ENCODE measurements at regions not wholly inside any gene's neighbourhood (a gene's known extent, or its start where the extent isn't known, plus 50 kb on each side); places are given as distances from the start of the nearest gene placed in this dataset.

- no peak for DNase-seq
Measured at GRCh38 chr17:77506371-77506991, 365.7 kb downstream of the SEC14L1 start.

GRCh38 chr17:77507111-77507885, 366.5 kb downstream of the SEC14L1 start:
- DNase-seq = no peak

- DNase-seq = no peak
Measured at GRCh38 chr17:77508047-77508715, 367.4 kb downstream of the SEC14L1 start.

- no peak for DNase-seq
Measured at GRCh38 chr17:77509089-77509488, 368.3 kb downstream of the SEC14L1 start.

- DNase-seq = no peak
Measured at GRCh38 chr17:77509599-77509998, 368.8 kb downstream of the SEC14L1 start.

- no peak for DNase-seq
Measured at GRCh38 chr17:77510133-77510796, 369.5 kb downstream of the SEC14L1 start.

GRCh38 chr17:77511514-77512061, 370.8 kb downstream of the SEC14L1 start:
- no peak for DNase-seq

GRCh38 chr17:77512062-77512946, 371.5 kb downstream of the SEC14L1 start:
- no peak for DNase-seq

GRCh38 chr17:77513045-77513444, 372.3 kb downstream of the SEC14L1 start:
- DNase-seq = no peak

GRCh38 chr17:77515227-77515626, 374.5 kb downstream of the SEC14L1 start:
- no peak for DNase-seq

- no peak for DNase-seq
Measured at GRCh38 chr17:77516902-77517301, 376.1 kb downstream of the SEC14L1 start.

GRCh38 chr17:77521076-77521475, 380.3 kb downstream of the SEC14L1 start:
- DNase-seq = no peak

GRCh38 chr17:77523540-77523939, 382.8 kb downstream of the SEC14L1 start:
- no peak for DNase-seq

- no peak for DNase-seq
Measured at GRCh38 chr17:77526259-77526711, 385.5 kb downstream of the SEC14L1 start.

- no peak for DNase-seq
Measured at GRCh38 chr17:77526728-77527350, 386.1 kb downstream of the SEC14L1 start.

GRCh38 chr17:77527409-77527808, 386.6 kb downstream of the SEC14L1 start:
- DNase-seq = no peak

- DNase-seq = no peak
Measured at GRCh38 chr17:77527836-77528505, 387.2 kb downstream of the SEC14L1 start.

GRCh38 chr17:77528516-77529327, 388.0 kb downstream of the SEC14L1 start:
- DNase-seq = no peak

- no peak for DNase-seq
Measured at GRCh38 chr17:77529328-77529650, 388.5 kb downstream of the SEC14L1 start.

- DNase-seq = no peak
Measured at GRCh38 chr17:77530591-77530990, 389.8 kb downstream of the SEC14L1 start.

All from bone marrow (tissue), 2 donors.